Liver (tissue), 7 donors: ENCODE measurements at regions not wholly inside any gene's neighbourhood (a gene's known extent, or its start where the extent isn't known, plus 50 kb on each side); places are given as distances from the start of the nearest gene placed in this dataset.

ENCODE experiments used
- DNase-seq: peaks from one replicate; pipeline ENCODE4 v3.0.0-alpha.2; 2017; ENCODE audit warnings: low spot score
- H3K27ac ChIP-seq, 2 donors: one replicate each; pipeline ENCODE4 v1.7.0; 2013; ENCODE audit warnings: inconsistent platforms in 2 of 2, low read length in 2 of 2, control low read depth in 1 of 2, low read depth in 1 of 2, mild to moderate bottlenecking in 1 of 2
- H3K27me3 ChIP-seq, 4 donors: one replicate each; pipeline versions ENCODE4 v1.6.1 to v1.7.0; 2013; ENCODE audit warnings: low read length in 3 of 4, inconsistent platforms in 1 of 4, mild to moderate bottlenecking in 1 of 4, moderate library complexity in 1 of 4; ENCODE audit not compliant: control insufficient read depth in 4 of 4, insufficient read depth in 4 of 4
- H3K36me3 ChIP-seq, 4 donors: one replicate each; pipeline versions ENCODE4 v1.6.1 to v1.7.0; 2013; ENCODE audit warnings: low read length in 3 of 4, mild to moderate bottlenecking in 3 of 4, low read depth in 1 of 4, moderate library complexity in 1 of 4; ENCODE audit not compliant: control insufficient read depth in 4 of 4, insufficient read depth in 3 of 4
- H3K4me1 ChIP-seq, 4 donors: one replicate each; pipeline versions ENCODE4 v1.6.1 to v1.7.0; 2013; ENCODE audit warnings: low read length in 3 of 4, mild to moderate bottlenecking in 3 of 4, moderate library complexity in 1 of 4; ENCODE audit not compliant: control insufficient read depth in 4 of 4, insufficient read depth in 4 of 4
- H3K4me3 ChIP-seq, 3 donors: one replicate each; pipeline versions ENCODE4 v1.6.1 to v1.7.0; 2013; ENCODE audit warnings: low read length in 3 of 3, control low read depth in 1 of 3, low read depth in 1 of 3, mild to moderate bottlenecking in 1 of 3
- H3K9ac ChIP-seq, 2 donors: one replicate each; pipeline ENCODE4 v1.7.0; 2013; ENCODE audit warnings: low read length in 2 of 2, mild to moderate bottlenecking in 2 of 2, moderate library complexity in 2 of 2, control low read depth in 1 of 2, low read depth in 1 of 2
- H3K9me3 ChIP-seq, 4 donors: one replicate each; pipeline versions ENCODE4 v1.6.1 to v1.7.0; 2013; ENCODE audit warnings: low read length in 3 of 4; ENCODE audit not compliant: control insufficient read depth in 4 of 4
- FOXA2 ChIP-seq: IDR thresholded peaks from 2 replicates; pipeline ENCODE4 v1.6.1; 2016; ENCODE audit warnings: antibody characterized with exemption
- HNF4A ChIP-seq, 2 donors: conservative IDR thresholded peaks; 2 replicates each; pipeline ENCODE4 v1.6.1; 2016; ENCODE audit warnings: antibody characterized with exemption in 2 of 2, mild to moderate bottlenecking in 2 of 2
- HNF4G ChIP-seq: IDR thresholded peaks from 2 replicates; pipeline ENCODE4 v1.6.1; 2016; ENCODE audit warnings: antibody characterized with exemption
- JUND ChIP-seq, 2 donors: IDR thresholded peaks; 2 replicates each; pipeline ENCODE4 v1.6.1; 2016; ENCODE audit warnings: antibody characterized with exemption in 2 of 2
- MAX ChIP-seq: IDR thresholded peaks from 2 replicates; pipeline ENCODE4 v1.6.1; 2016; ENCODE audit warnings: antibody characterized with exemption
- RAD21 ChIP-seq, 2 donors: IDR thresholded peaks; 2 replicates each; pipeline ENCODE4 v1.6.1; 2016; ENCODE audit warnings: antibody characterized with exemption in 2 of 2, mild to moderate bottlenecking in 2 of 2
- REST ChIP-seq: IDR thresholded peaks from 2 replicates; pipeline ENCODE4 v1.6.1; 2016; ENCODE audit warnings: antibody characterized with exemption, mild to moderate bottlenecking
- RXRA ChIP-seq, 2 donors: IDR thresholded peaks; 2 replicates each; pipeline ENCODE4 v1.6.1; 2017 to 2018; ENCODE audit warnings: antibody characterized with exemption in 2 of 2, mild to moderate bottlenecking in 1 of 2
- SP1 ChIP-seq: IDR thresholded peaks from 2 replicates; pipeline ENCODE4 v1.6.1; 2018; ENCODE audit warnings: antibody characterized with exemption, mild to moderate bottlenecking
- TAF1 ChIP-seq: conservative IDR thresholded peaks from 2 replicates; pipeline ENCODE4 v1.6.1; 2016; ENCODE audit warnings: antibody characterized with exemption, mild to moderate bottlenecking
- ZBTB33 ChIP-seq: IDR thresholded peaks from 2 replicates; pipeline ENCODE4 v1.6.1; 2016; ENCODE audit warnings: antibody characterized with exemption
- WGBS: extraction: QIAGEN DNeasy Blood & Tissue Kit; methylation state at CpG from one replicate; pipeline ENCODE4 v1.1.7; 2013; 5-methylcytosine and 5-hydroxymethylcytosine counted together
- donor health status: healthy.
- donor health status: healthy.
- donor health status: healthy.
- donor health status: healthy.

- Histone ChIP-seq H3K27me3 (no peaks in the 10 kb centered on the region), H3K4me1 (no peaks in the 10 kb centered on the region), H3K9ac (no peak overlapping the region), H3K36me3 (no peaks in the 10 kb centered on the region), H3K27ac (no peak overlapping the region), H3K4me3 (no peak overlapping the region), H3K9me3 (peaks cover 0 to 12% (median 2%) of the 10 kb centered on the region in 4 donors)
- WGBS = 90% methylated on average over 2 of the region's 2 CpGs
- no peak for TF ChIP-seq TAF1
- no peak for TF ChIP-seq RAD21 (IDR thresholded peaks at IDR 0.05)
- TF ChIP-seq RXRA (IDR thresholded peaks at IDR 0.05) = no peak
- TF ChIP-seq MAX = no peak
- TF ChIP-seq JUND (IDR thresholded peaks at IDR 0.05) = no peak
- TF ChIP-seq FOXA2 = no peak
- no peak for TF ChIP-seq REST
- no peak for TF ChIP-seq SP1
- no peak for TF ChIP-seq HNF4G
- TF ChIP-seq ZBTB33 = no peak
- no peak for DNase-seq
Measured at GRCh38 chr13:39920613-39921012, 265.2 kb downstream of the COG6 start.

GRCh38 chr13:39926345-39926744 is 270.9 kb downstream of the COG6 start:
- Histone ChIP-seq H3K4me3 (no peak overlapping the region), H3K27me3 (peaks cover 0 to 4% (median 0%) of the 10 kb centered on the region in 4 donors), H3K36me3 (no peaks in the 10 kb centered on the region), H3K9ac (no peak overlapping the region), H3K27ac (no peak overlapping the region), H3K4me1 (no peaks in the 10 kb centered on the region), H3K9me3 (peaks cover 0 to 8% (median 2%) of the 10 kb centered on the region in 4 donors)
- 87% methylated on average over 1 of the region's 1 CpG for WGBS
- DNase-seq = no peak
- TF ChIP-seq HNF4A (conservative IDR thresholded peaks at IDR 0.05) = no peak
- TF ChIP-seq ZBTB33 = no peak
- no peak for TF ChIP-seq HNF4G
- no peak for TF ChIP-seq RXRA (IDR thresholded peaks at IDR 0.05)
